NCI-H1417 treated with DMSO at 0.1 percent for 48 hours (cell line): ENCODE measurements at regions not wholly inside any gene's neighbourhood (a gene's known extent, or its start where the extent isn't known, plus 50 kb on each side); places are given as distances from the start of the nearest gene placed in this dataset.

Experiments used
- DNase-seq: peaks from one replicate; lab custom pipeline; 2025; lab: John Stamatoyannopoulos, UW

- DNase-seq, result no peak
Observed at GRCh38 chr16:77553130-77553529, 118.3 kb upstream of the ADAMTS18 start.

- no peak for DNase-seq
Observed at GRCh38 chr16:77555126-77555525, 120.3 kb upstream of the ADAMTS18 start.

GRCh38 chr16:77555791-77556190, 121.0 kb upstream of the ADAMTS18 start:
- no peak for DNase-seq

- DNase-seq, result no peak
Observed at GRCh38 chr16:77556201-77556873, 121.5 kb upstream of the ADAMTS18 start.

- no peak for DNase-seq
Observed at GRCh38 chr16:77557385-77557784, 122.6 kb upstream of the ADAMTS18 start.

GRCh38 chr16:77558786-77559185, 124.0 kb upstream of the ADAMTS18 start:
- DNase-seq, result no peak

GRCh38 chr16:77562497-77562896, 127.7 kb upstream of the ADAMTS18 start:
- DNase-seq, result no peak

GRCh38 chr16:77564791-77565390, 130.1 kb upstream of the ADAMTS18 start:
- DNase-seq, result no peak

- no peak for DNase-seq
Observed at GRCh38 chr16:77569406-77569805, 134.6 kb upstream of the ADAMTS18 start.

- no peak for DNase-seq
Observed at GRCh38 chr16:77570574-77570973, 135.7 kb upstream of the ADAMTS18 start.

GRCh38 chr16:77571115-77571862, 136.5 kb upstream of the ADAMTS18 start:
- DNase-seq, result no peak

- DNase-seq, result no peak
Observed at GRCh38 chr16:77574867-77575624, 140.2 kb upstream of the ADAMTS18 start.

- DNase-seq, result no peak
Observed at GRCh38 chr16:77579351-77579891, 142.9 kb upstream of the NUDT7 start.

- no peak for DNase-seq
Observed at GRCh38 chr16:77581706-77582105, 140.6 kb upstream of the NUDT7 start.

- DNase-seq, result no peak
Observed at GRCh38 chr16:77584205-77584859, 138.0 kb upstream of the NUDT7 start.

- DNase-seq, result no peak
Observed at GRCh38 chr16:77585379-77586251, 136.7 kb upstream of the NUDT7 start.

- no peak for DNase-seq
Observed at GRCh38 chr16:77588389-77588788, 133.9 kb upstream of the NUDT7 start.

GRCh38 chr16:77589071-77589765, 133.1 kb upstream of the NUDT7 start:
- DNase-seq, result no peak

- no peak for DNase-seq
Observed at GRCh38 chr16:77590707-77591106, 131.6 kb upstream of the NUDT7 start.

GRCh38 chr16:77591347-77591746, 131.0 kb upstream of the NUDT7 start:
- no peak for DNase-seq
